Pons (tissue), 1 donor: ENCODE measurements at regions not wholly inside any gene's neighbourhood (a gene's known extent, or its start where the extent isn't known, plus 50 kb on each side); places are given as distances from the start of the nearest gene placed in this dataset.

Experiments
- DNase-seq: peaks from one replicate; pipeline ENCODE4 v3.0.0-alpha.2; 2016; ENCODE audit warnings: low spot score

- DNase-seq: no peak
Observed at GRCh38 chr12:112559784-112560183, 141.0 kb downstream of the PTPN11 start.

GRCh38 chr12:112564160-112564784 is 145.5 kb downstream of the PTPN11 start:
- no peak for DNase-seq

- no peak for DNase-seq
Observed at GRCh38 chr12:112568641-112569040, 149.9 kb downstream of the PTPN11 start.

- DNase-seq: no peak
Observed at GRCh38 chr12:112570096-112570495, 151.3 kb downstream of the PTPN11 start.

GRCh38 chr12:112573141-112573540 is 154.4 kb downstream of the PTPN11 start:
- no peak for DNase-seq

- no peak for DNase-seq
Observed at GRCh38 chr12:112574896-112575558, 156.3 kb downstream of the PTPN11 start.

GRCh38 chr12:112575559-112576067 is 156.9 kb downstream of the PTPN11 start:
- DNase-seq: no peak

- DNase-seq: no peak
Observed at GRCh38 chr12:112577473-112578329, 159.0 kb downstream of the PTPN11 start.

GRCh38 chr12:112584266-112584722 is 165.5 kb downstream of the PTPN11 start:
- no peak for DNase-seq

- DNase-seq: no peak
Observed at GRCh38 chr12:112586148-112586783, 167.5 kb downstream of the PTPN11 start.

- DNase-seq: no peak
Observed at GRCh38 chr12:112589275-112589674, 170.5 kb downstream of the PTPN11 start.

GRCh38 chr12:112590281-112590680 is 171.5 kb downstream of the PTPN11 start:
- DNase-seq: no peak

- no peak for DNase-seq
Observed at GRCh38 chr12:112591488-112591887, 172.7 kb downstream of the PTPN11 start.

- no peak for DNase-seq
Observed at GRCh38 chr12:112595410-112595809, 176.7 kb downstream of the PTPN11 start.

- DNase-seq: no peak
Observed at GRCh38 chr12:112597986-112598385, 179.2 kb downstream of the PTPN11 start.

GRCh38 chr12:112598626-112599025 is 179.9 kb downstream of the PTPN11 start:
- no peak for DNase-seq

- DNase-seq: no peak
Observed at GRCh38 chr12:112599871-112600270, 181.1 kb downstream of the PTPN11 start.

- no peak for DNase-seq
Observed at GRCh38 chr12:112602150-112602549, 183.4 kb downstream of the PTPN11 start.

- no peak for DNase-seq
Observed at GRCh38 chr12:112606611-112607365, 184.8 kb upstream of the RPH3A start.

- DNase-seq: no peak
Observed at GRCh38 chr12:112607427-112607826, 184.1 kb upstream of the RPH3A start.

GRCh38 chr12:112611908-112612307 is 179.6 kb upstream of the RPH3A start:
- DNase-seq: peak; percentile 5
